Neural cell (in vitro differentiated cells): ENCODE measurements at regions not wholly inside any gene's neighbourhood (a gene's known extent, or its start where the extent isn't known, plus 50 kb on each side); places are given as distances from the start of the nearest gene placed in this dataset.

Source experiments
- H2AFZ ChIP-seq: fragments of 200-600, 300-800 bp; sonication (generic), shearing (Covaris generic); 2 replicates; pipeline ENCODE4 v1.6.0; 2014; ENCODE audit warnings: low read depth, mild to moderate bottlenecking, antibody characterized with exemption, low read length, moderate library complexity
- H3F3A ChIP-seq: fragments of 200-600 bp; shearing (Covaris generic); 2 replicates; pipeline ENCODE4 v1.6.1; 2016; ENCODE audit warnings: mild to moderate bottlenecking, moderate library complexity, mixed read lengths, antibody characterized with exemption, low read length; ENCODE audit not compliant: insufficient read depth, poor library complexity, severe bottlenecking
- H3K27ac ChIP-seq: fragments of 200-600, 300-800 bp; sonication (generic), shearing (Covaris generic); 2 replicates; pipeline ENCODE4 v1.5.1; 2014; ENCODE audit warnings: mild to moderate bottlenecking, low read length, moderate library complexity
- H3K27me3 ChIP-seq: fragments of 300-800, 200-600 bp; sonication (generic), shearing (Covaris generic); 2 replicates; pipeline ENCODE4 v1.6.0; 2014; ENCODE audit warnings: mild to moderate bottlenecking, low read depth, low read length, moderate library complexity; ENCODE audit not compliant: insufficient read depth
- H3K36me3 ChIP-seq: fragments of 300-800, 200-600 bp; sonication (generic), shearing (Covaris generic); 2 replicates; pipeline ENCODE4 v1.5.1; 2014; ENCODE audit warnings: mild to moderate bottlenecking, antibody characterized with exemption, low read length, moderate library complexity; ENCODE audit not compliant: insufficient read depth
- H3K4me2 ChIP-seq: fragments of 300-800, 200-600 bp; sonication (generic), shearing (Covaris generic); 2 replicates; pipeline ENCODE4 v1.6.0; 2014; ENCODE audit warnings: mild to moderate bottlenecking, low read length
- H3K4me3 ChIP-seq: fragments of 300-800, 200-600 bp; sonication (generic), shearing (Covaris generic); 2 replicates; pipeline ENCODE4 v1.5.1; 2014; ENCODE audit warnings: mild to moderate bottlenecking, low read length, moderate library complexity
- H3K79me2 ChIP-seq: fragments of 200-600 bp; shearing (Covaris generic); replicated peaks from 2 replicates; pipeline ENCODE4 v1.6.0; 2014; ENCODE audit warnings: mild to moderate bottlenecking, low read length, moderate library complexity; ENCODE audit not compliant: insufficient read depth
- H3K9ac ChIP-seq: fragments of 300-800, 200-600 bp; sonication (generic), shearing (Covaris generic); 2 replicates; pipeline ENCODE4 v1.6.1; 2016; ENCODE audit warnings: mild to moderate bottlenecking, low read length, mixed read lengths
- H3K9me2 ChIP-seq: fragments of 200-600 bp; shearing (Covaris generic); 2 replicates; pipeline ENCODE4 v1.6.1; 2016; ENCODE audit warnings: mild to moderate bottlenecking, low read length, mixed read lengths; ENCODE audit not compliant: insufficient read depth
- H3K9me3 ChIP-seq: fragments of 200-600, 300-800 bp; sonication (generic), shearing (Covaris generic); 2 replicates; pipeline ENCODE4 v1.6.1; 2016; ENCODE audit warnings: mild to moderate bottlenecking, mixed run types, low read length, moderate library complexity, mixed read lengths
- H4K20me1 ChIP-seq: fragments of 200-600 bp; shearing (Covaris generic); 2 replicates; pipeline ENCODE4 v1.6.1; 2016; ENCODE audit warnings: mild to moderate bottlenecking, mixed run types; ENCODE audit not compliant: insufficient read depth
- CTCF ChIP-seq: fragments of 450-650 bp; IDR thresholded peaks from 2 replicates; pipeline ENCODE4 v1.5.1; 2014; ENCODE audit warnings: antibody characterized with exemption, mild to moderate bottlenecking, moderate library complexity; ENCODE audit not compliant: poor library complexity, severe bottlenecking
- EP300 ChIP-seq: fragments of 450-650 bp; conservative IDR thresholded peaks from 2 replicates; pipeline ENCODE4 v1.6.1; 2014; ENCODE audit warnings: antibody characterized with exemption, mild to moderate bottlenecking, moderate library complexity; ENCODE audit not compliant: poor library complexity, severe bottlenecking
- EZH2 ChIP-seq: fragments of 200-600, 300-800 bp; shearing (Covaris generic), sonication (generic); IDR thresholded peaks from 2 replicates; pipeline ENCODE4 v1.6.1; 2014; ENCODE audit warnings: antibody characterized with exemption, low read length, borderline replicate concordance, mild to moderate bottlenecking; ENCODE audit not compliant: insufficient read depth, poor library complexity, severe bottlenecking
- MXI1 ChIP-seq: fragments of 450-650 bp; conservative IDR thresholded peaks from 2 replicates; pipeline ENCODE4 v1.6.1; 2014; ENCODE audit warnings: antibody characterized with exemption, mild to moderate bottlenecking; ENCODE audit not compliant: poor library complexity, severe bottlenecking
- POLR2AphosphoS5 ChIP-seq: IDR thresholded peaks from 2 replicates; pipeline ENCODE4 v1.6.1; 2012
- RAD21 ChIP-seq: fragments of 450-650 bp; conservative IDR thresholded peaks from 2 replicates; pipeline ENCODE4 v1.6.1; 2014; ENCODE audit warnings: antibody characterized with exemption, mild to moderate bottlenecking, moderate library complexity
- REST ChIP-seq: IDR thresholded peaks from 2 replicates; pipeline ENCODE4 v1.6.1; 2012; ENCODE audit warnings: borderline replicate concordance
- SMC3 ChIP-seq: fragments of 450-650 bp; conservative IDR thresholded peaks from 2 replicates; pipeline ENCODE4 v1.6.1; 2014; ENCODE audit warnings: antibody characterized with exemption, mild to moderate bottlenecking, moderate library complexity; ENCODE audit not compliant: poor library complexity
- TAF1 ChIP-seq: IDR thresholded peaks from 2 replicates; pipeline ENCODE4 v1.6.1; 2012; ENCODE audit warnings: low read depth

GRCh38 chr5:173689171-173689736 is 72.8 kb upstream of the BOD1 start:
- TF ChIP-seq RAD21 = no peak
- H3K4me3 ChIP-seq = no peak overlapping the region
- H3K27me3 ChIP-seq = no peaks in the 10 kb centered on the region
- H4K20me1 ChIP-seq = no peaks in the 10 kb centered on the region
- H3K4me2 ChIP-seq = no peak overlapping the region
- no peak overlapping the region for H2AFZ ChIP-seq
- H3K9ac ChIP-seq = no peak overlapping the region
- no peaks in the 10 kb centered on the region for H3K36me3 ChIP-seq
- H3K79me2 ChIP-seq = no peaks in the 10 kb centered on the region
- no peaks in the 10 kb centered on the region for H3K9me2 ChIP-seq
- no peaks in the 10 kb centered on the region for H3F3A ChIP-seq
- H3K27ac ChIP-seq = no peak overlapping the region
- no peaks in the 10 kb centered on the region for H3K9me3 ChIP-seq

- Histone ChIP-seq H3K36me3 (no peaks in the 10 kb centered on the region), H3K27ac (no peak overlapping the region), H3K27me3 (no peaks in the 10 kb centered on the region), H2AFZ (no peak overlapping the region), H3K79me2 (no peaks in the 10 kb centered on the region), H3K9ac (no peak overlapping the region), H3K4me2 (no peak overlapping the region), H3K9me3 (no peaks in the 10 kb centered on the region), H3K4me3 (no peak overlapping the region), H3F3A (no peaks in the 10 kb centered on the region), H3K9me2 (no peaks in the 10 kb centered on the region), H4K20me1 (no peaks in the 10 kb centered on the region)
- TF ChIP-seq TAF1 (no peak), POLR2AphosphoS5 (no peak), EP300 (no peak), REST (no peak), MXI1 (no peak), CTCF (no peak), EZH2 (no peak), RAD21 (no peak), SMC3 (no peak)
These were observed 73.4 kb upstream of the BOD1 start for GRCh38 chr5:173689737-173690360.
